Caco-2 (cell line): ENCODE measurements at regions not wholly inside any gene's neighbourhood (a gene's known extent, or its start where the extent isn't known, plus 50 kb on each side); places are given as distances from the start of the nearest gene placed in this dataset.

Experiments used
- BruUV-seq: library from RNA; stranded (reverse); fragments of 400-500 nt; replicated peaks from 2 replicates; lab custom pipeline; 2021; lab: Mats Ljungman, UMichigan
- CTCF ChIA-PET: fragments of 300-600 bp; sonication (Branson Sonifier 250); formaldehyde crosslinking; loops from one replicate; lab custom pipeline; 2022; ENCODE audit warnings: antibody characterized with exemption; lab: Charles Lee
- POLR2A ChIA-PET: fragments of 300-600 bp; sonication (Branson Sonifier 250); formaldehyde crosslinking; loops from one replicate; lab custom pipeline; 2022; ENCODE audit warnings: antibody characterized with exemption; lab: Charles Lee
- DNase-seq, 2 experiments: peaks; one replicate each; pipeline versions ENCODE4 v3.0.0 to v3.0.0-alpha.2; 2020 to 2022
- H3K27me3 ChIP-seq: replicated peaks from 2 replicates; pipeline ENCODE4 v1.6.0; 2011; ENCODE audit warnings: low read length; ENCODE audit not compliant: control insufficient read depth, insufficient read depth
- H3K36me3 ChIP-seq: 2 replicates; pipeline ENCODE4 v1.5.1; 2011; ENCODE audit warnings: low read length; ENCODE audit not compliant: control insufficient read depth, insufficient read depth
- H3K4me1 ChIP-seq: fragments of 250-450 bp; sonication (Bioruptor Pico); 2 replicates; pipeline ENCODE4 v1.5.1; 2020; ENCODE audit warnings: mild to moderate bottlenecking
- H3K4me3 ChIP-seq: 2 replicates; pipeline ENCODE4 v1.5.1; 2011; ENCODE audit warnings: low read depth, mild to moderate bottlenecking, control low read depth, low read length
- H3K9me3 ChIP-seq: fragments of 250-450 bp; sonication (Bioruptor Pico); 2 replicates; pipeline ENCODE4 v1.5.1; 2020; ENCODE audit warnings: mild to moderate bottlenecking, moderate library complexity
- H3K27ac Mint-ChIP-seq: one replicate; pipeline ENCODE4 v1.8.0; 2022; ENCODE audit warnings: mixed read lengths; ENCODE audit not compliant: unreplicated experiment
- H3K27me3 Mint-ChIP-seq: one replicate; pipeline ENCODE4 v1.8.0; 2022; ENCODE audit warnings: mixed read lengths; ENCODE audit not compliant: insufficient read depth, unreplicated experiment
- H3K36me3 Mint-ChIP-seq: one replicate; pipeline ENCODE4 v1.8.0; 2022; ENCODE audit warnings: mild to moderate bottlenecking, mixed read lengths; ENCODE audit not compliant: insufficient read depth, unreplicated experiment
- H3K4me1 Mint-ChIP-seq: one replicate; pipeline ENCODE4 v1.8.0; 2022; ENCODE audit warnings: low read depth, mixed read lengths; ENCODE audit not compliant: unreplicated experiment
- H3K4me3 Mint-ChIP-seq: one replicate; pipeline ENCODE4 v1.8.0; 2022; ENCODE audit warnings: mild to moderate bottlenecking, moderate library complexity, mixed read lengths; ENCODE audit not compliant: unreplicated experiment
- H3K9me3 Mint-ChIP-seq: one replicate; pipeline ENCODE4 v1.8.0; 2022; ENCODE audit warnings: mixed read lengths; ENCODE audit not compliant: unreplicated experiment
- CTCF ChIP-seq, 2 experiments: fragments of 200-600 bp in 1 of 2; IDR thresholded peaks; 1 replicate in 1 of 2; 2 replicates in 1 of 2; pipeline versions ENCODE4 v1.5.1 to v1.8.0; 2011 to 2022; ENCODE audit warnings: antibody characterized with exemption in 1 of 2, control low read depth in 1 of 2, inconsistent platforms in 1 of 2, low read depth in 1 of 2, low read length in 1 of 2, mild to moderate bottlenecking in 1 of 2, moderate library complexity in 1 of 2; ENCODE audit not compliant: insufficient read depth in 1 of 2, severe bottlenecking in 1 of 2, unreplicated experiment in 1 of 2
- intact Hi-C: fragments of 100-400 bp; cut with micrococcal nuclease; formaldehyde crosslinking; loops from one replicate; pipeline ENCODE4 v1.10.0; 2022; ENCODE audit not compliant: unreplicated experiment

- no peak for TF ChIP-seq CTCF (IDR thresholded peaks at IDR 0.05; ENCODE audit: insufficient read depth in 1 of 2, low read depth in 1 of 2, low read length in 1 of 2, severe bottlenecking in 1 of 2, unreplicated experiment in 1 of 2)
- intact Hi-C loops: no loop called here
- H3K27ac Mint-ChIP-seq: no peak overlapping the region
Measured at GRCh38 chr11:134677397-134677822, 265.4 kb upstream of the B3GAT1 start.

GRCh38 chr11:134676516-134677287, 264.7 kb upstream of the B3GAT1 start:
- Mint-ChIP-seq H3K4me1 (no peaks in the 10 kb centered on the region), H3K27ac (no peak overlapping the region), H3K4me3 (no peak overlapping the region), H3K9me3 (no peaks in the 10 kb centered on the region), H3K36me3 (no peaks in the 10 kb centered on the region), H3K27me3 (peaks cover 7% of the 10 kb centered on the region)
- Histone ChIP-seq H3K36me3 (no peaks in the 10 kb centered on the region), H3K27me3 (no peaks in the 10 kb centered on the region), H3K9me3 (no peaks in the 10 kb centered on the region), H3K4me3 (no peak overlapping the region), H3K4me1 (no peaks in the 10 kb centered on the region)
- no TSS peak for BruUV-seq
- intact Hi-C loops: no loop called here
- ChIA-PET CTCF (no interaction called here), POLR2A (no interaction called here)
- peak in 1 of 2 experiments; percentile 31 for DNase-seq
- no peak for TF ChIP-seq CTCF (IDR thresholded peaks at IDR 0.05; ENCODE audit: insufficient read depth in 1 of 2, low read depth in 1 of 2, low read length in 1 of 2, severe bottlenecking in 1 of 2, unreplicated experiment in 1 of 2)

More at GRCh38 chr11:134677397-134677822, 265.4 kb upstream of the B3GAT1 start:
- Histone ChIP-seq H3K4me3 (no peak overlapping the region), H3K36me3 (no peaks in the 10 kb centered on the region), H3K27me3 (no peaks in the 10 kb centered on the region), H3K4me1 (no peaks in the 10 kb centered on the region), H3K9me3 (no peaks in the 10 kb centered on the region)
- H3K27me3 Mint-ChIP-seq: peaks cover 4% of the 10 kb centered on the region
- BruUV-seq: no TSS peak
- peak in 1 of 2 experiments; percentile 20 for DNase-seq
- no peaks in the 10 kb centered on the region for H3K36me3 Mint-ChIP-seq
- ChIA-PET POLR2A (no interaction called here), CTCF (no interaction called here)
- H3K4me3 Mint-ChIP-seq: no peak overlapping the region
- H3K9me3 Mint-ChIP-seq: no peaks in the 10 kb centered on the region
- H3K4me1 Mint-ChIP-seq: no peaks in the 10 kb centered on the region

- H3K4me1 ChIP-seq: no peaks in the 10 kb centered on the region
- no peaks in the 10 kb centered on the region for H3K4me1 Mint-ChIP-seq
- no peak for TF ChIP-seq CTCF (IDR thresholded peaks at IDR 0.05; ENCODE audit: insufficient read depth in 1 of 2, low read depth in 1 of 2, low read length in 1 of 2, severe bottlenecking in 1 of 2, unreplicated experiment in 1 of 2)
- H3K36me3 ChIP-seq: no peaks in the 10 kb centered on the region
- H3K27me3 ChIP-seq: no peaks in the 10 kb centered on the region
- no peak overlapping the region for H3K4me3 ChIP-seq
- ChIA-PET POLR2A (no interaction called here), CTCF (no interaction called here)
- H3K4me3 Mint-ChIP-seq: no peak overlapping the region
- no peak for DNase-seq
- H3K9me3 ChIP-seq: no peaks in the 10 kb centered on the region
- H3K9me3 Mint-ChIP-seq: no peaks in the 10 kb centered on the region
- intact Hi-C loops: no loop called here
- peaks cover 11% of the 10 kb centered on the region for H3K27me3 Mint-ChIP-seq
- H3K27ac Mint-ChIP-seq: no peak overlapping the region
- no peaks in the 10 kb centered on the region for H3K36me3 Mint-ChIP-seq
- BruUV-seq: no TSS peak
Measured at GRCh38 chr11:134675983-134676382, 263.9 kb upstream of the B3GAT1 start.
